Natural killer cell (primary cell): ENCODE measurements at regions not wholly inside any gene's neighbourhood (a gene's known extent, or its start where the extent isn't known, plus 50 kb on each side); places are given as distances from the start of the nearest gene placed in this dataset.

Experiments used
- ATAC-seq, 3 donors: fragments of 150-1000 bp in 2 of 3; fragments of 200-7000 bp in 1 of 3; cut with Tn5 transposase; 1 replicate in 1 of 3; 2 replicates in 2 of 3; pipeline ENCODE4 v1.10.0; 2021; ENCODE audit warnings: mild to moderate bottlenecking in 2 of 3, moderate library complexity in 2 of 3
- DNase-seq, 2 donors: peaks; one replicate each; pipeline versions ENCODE4 v3.0.0 to v3.0.0-alpha.2; 2013 to 2021; ENCODE audit warnings: mixed read lengths in 1 of 2
- H3K27ac ChIP-seq: one replicate; pipeline ENCODE4 v1.5.1; 2013; ENCODE audit warnings: mild to moderate bottlenecking, low read length
- H3K27me3 ChIP-seq: one replicate; pipeline ENCODE4 v1.6.1; 2013; ENCODE audit warnings: low read length; ENCODE audit not compliant: control insufficient read depth, insufficient read depth
- H3K36me3 ChIP-seq: one replicate; pipeline ENCODE4 v1.6.1; 2013; ENCODE audit warnings: low read length; ENCODE audit not compliant: control insufficient read depth, insufficient read depth
- H3K4me1 ChIP-seq: one replicate; pipeline ENCODE4 v1.6.1; 2013; ENCODE audit warnings: low read length; ENCODE audit not compliant: control insufficient read depth, insufficient read depth
- H3K4me3 ChIP-seq: one replicate; pipeline ENCODE4 v1.5.1; 2013; ENCODE audit warnings: low read length
- H3K9me3 ChIP-seq: one replicate; pipeline ENCODE4 v1.6.1; 2013; ENCODE audit warnings: low read length; ENCODE audit not compliant: control insufficient read depth, insufficient read depth
- H3K27ac Mint-ChIP-seq, 2 donors: one replicate each; pipeline ENCODE4 v1.8.0; 2022; ENCODE audit warnings: mild to moderate bottlenecking in 2 of 2, mixed read lengths in 2 of 2, moderate library complexity in 1 of 2
- H3K27me3 Mint-ChIP-seq, 2 donors: one replicate each; pipeline ENCODE4 v1.8.0; 2022; ENCODE audit warnings: low read depth in 2 of 2, mixed read lengths in 2 of 2
- H3K36me3 Mint-ChIP-seq: one replicate; pipeline ENCODE4 v1.8.0; 2022; ENCODE audit warnings: mixed read lengths
- H3K4me1 Mint-ChIP-seq, 2 donors: one replicate each; pipeline ENCODE4 v1.8.0; 2022; ENCODE audit warnings: mixed read lengths in 2 of 2
- H3K4me3 Mint-ChIP-seq: one replicate; pipeline ENCODE4 v1.8.0; 2022; ENCODE audit warnings: mild to moderate bottlenecking, moderate library complexity, mixed read lengths
- H3K9me3 Mint-ChIP-seq, 2 donors: one replicate each; pipeline ENCODE4 v1.8.0; 2022; ENCODE audit warnings: mixed read lengths in 2 of 2
- WGBS: methylation state at CpG from one replicate; pipeline ENCODE4 v1.1.7; 2013; ENCODE audit warnings: missing lambda C conversion rate; ENCODE audit not compliant: insufficient coverage; 5-methylcytosine and 5-hydroxymethylcytosine counted together
- intact Hi-C: fragments of 100-400 bp; cut with micrococcal nuclease; formaldehyde crosslinking; loops from one replicate; pipeline ENCODE4 v1.14.2; 2022
- TF ChIP-seq, protein P1 (sequence below): fragments of 200-600 bp; IDR thresholded peaks from one replicate; pipeline ENCODE4 v1.8.0; 2022; ENCODE audit warnings: antibody characterized with exemption

DNA sequence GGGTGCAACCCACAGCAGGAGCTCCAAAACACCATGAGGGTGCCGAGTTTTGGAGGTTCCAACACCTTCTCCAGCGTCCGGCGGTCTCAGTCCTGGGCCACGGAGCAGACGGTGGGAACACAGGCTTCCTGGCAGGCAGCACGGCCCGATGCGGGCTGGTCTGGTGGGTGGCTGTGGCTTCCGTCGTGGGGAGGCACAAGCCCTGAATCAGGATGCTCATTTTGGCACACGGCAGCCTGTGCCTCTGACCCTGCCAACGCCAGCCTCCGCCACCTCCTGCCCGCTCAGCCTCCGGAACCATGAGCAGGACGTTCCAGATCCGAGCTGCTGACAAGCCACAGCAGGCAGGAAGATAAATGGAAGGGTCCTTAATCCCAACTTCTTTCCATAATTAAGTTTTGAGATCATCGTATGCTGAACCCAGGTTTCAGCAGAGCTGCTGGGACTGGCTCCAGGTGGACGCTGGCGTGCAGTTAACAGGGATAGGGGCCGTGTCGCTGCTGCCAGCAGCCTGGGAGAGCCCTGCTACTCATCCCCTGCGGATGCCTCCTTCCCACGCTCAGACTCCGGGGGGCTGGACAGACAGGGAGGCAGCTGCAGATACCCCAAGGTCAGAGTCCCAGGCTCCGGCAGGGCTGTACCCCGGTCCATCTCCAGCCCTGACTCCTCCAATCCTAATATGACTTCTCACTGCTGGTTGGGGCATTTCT, 136.6 kb downstream of the ENGASE start:
- TF ChIP-seq, protein P1, sequence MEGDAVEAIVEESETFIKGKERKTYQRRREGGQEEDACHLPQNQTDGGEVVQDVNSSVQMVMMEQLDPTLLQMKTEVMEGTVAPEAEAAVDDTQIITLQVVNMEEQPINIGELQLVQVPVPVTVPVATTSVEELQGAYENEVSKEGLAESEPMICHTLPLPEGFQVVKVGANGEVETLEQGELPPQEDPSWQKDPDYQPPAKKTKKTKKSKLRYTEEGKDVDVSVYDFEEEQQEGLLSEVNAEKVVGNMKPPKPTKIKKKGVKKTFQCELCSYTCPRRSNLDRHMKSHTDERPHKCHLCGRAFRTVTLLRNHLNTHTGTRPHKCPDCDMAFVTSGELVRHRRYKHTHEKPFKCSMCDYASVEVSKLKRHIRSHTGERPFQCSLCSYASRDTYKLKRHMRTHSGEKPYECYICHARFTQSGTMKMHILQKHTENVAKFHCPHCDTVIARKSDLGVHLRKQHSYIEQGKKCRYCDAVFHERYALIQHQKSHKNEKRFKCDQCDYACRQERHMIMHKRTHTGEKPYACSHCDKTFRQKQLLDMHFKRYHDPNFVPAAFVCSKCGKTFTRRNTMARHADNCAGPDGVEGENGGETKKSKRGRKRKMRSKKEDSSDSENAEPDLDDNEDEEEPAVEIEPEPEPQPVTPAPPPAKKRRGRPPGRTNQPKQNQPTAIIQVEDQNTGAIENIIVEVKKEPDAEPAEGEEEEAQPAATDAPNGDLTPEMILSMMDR: no peak
- intact Hi-C loops: no loop called here
- H3K27ac ChIP-seq: no peak overlapping the region
- 78% methylated on average over 28 of the region's 28 CpGs for WGBS
- H3K27ac Mint-ChIP-seq: no peak overlapping the region
- no peak for DNase-seq
- H3K36me3 Mint-ChIP-seq: no peaks in the 10 kb centered on the region
- H3K4me3 Mint-ChIP-seq: no peak overlapping the region
- peaks cover 4 to 9% of the 10 kb centered on the region in 2 donors for H3K27me3 Mint-ChIP-seq
- no peaks in the 10 kb centered on the region for H3K4me1 ChIP-seq
- ATAC-seq: no peak
- no peaks in the 10 kb centered on the region for H3K36me3 ChIP-seq
- H3K4me1 Mint-ChIP-seq: peaks cover 0 to 14% of the 10 kb centered on the region in 2 donors
- H3K9me3 Mint-ChIP-seq: no peaks in the 10 kb centered on the region
- no peaks in the 10 kb centered on the region for H3K9me3 ChIP-seq
- H3K27me3 ChIP-seq: no peaks in the 10 kb centered on the region
- H3K4me3 ChIP-seq: no peak overlapping the region

GRCh38 chr17:79210638-79211037, 136.0 kb downstream of the ENGASE start:
- intact Hi-C loops: no loop called here
- Mint-ChIP-seq H3K4me3 (no peak overlapping the region), H3K27me3 (peaks cover 4 to 9% of the 10 kb centered on the region in 2 donors), H3K27ac (no peak overlapping the region), H3K4me1 (peaks cover 0 to 14% of the 10 kb centered on the region in 2 donors), H3K9me3 (no peaks in the 10 kb centered on the region), H3K36me3 (no peaks in the 10 kb centered on the region)
- ATAC-seq: no peak
- TF ChIP-seq, protein P1: no peak
- Histone ChIP-seq H3K4me1 (no peaks in the 10 kb centered on the region), H3K27ac (no peak overlapping the region), H3K4me3 (no peak overlapping the region), H3K9me3 (no peaks in the 10 kb centered on the region), H3K27me3 (no peaks in the 10 kb centered on the region), H3K36me3 (no peaks in the 10 kb centered on the region)
- no peak for DNase-seq
- 79% methylated on average over 10 of the region's 10 CpGs for WGBS

- Mint-ChIP-seq H3K9me3 (no peaks in the 10 kb centered on the region), H3K36me3 (no peaks in the 10 kb centered on the region), H3K4me3 (no peak overlapping the region), H3K27ac (no peak overlapping the region), H3K27me3 (peaks cover 0 to 4% of the 10 kb centered on the region in 2 donors), H3K4me1 (peaks cover 0 to 5% of the 10 kb centered on the region in 2 donors)
- ATAC-seq: no peak
- H3K4me1 ChIP-seq: no peaks in the 10 kb centered on the region
- no peak overlapping the region for H3K4me3 ChIP-seq
- H3K27me3 ChIP-seq: no peaks in the 10 kb centered on the region
- intact Hi-C loops: no loop called here
- no peak overlapping the region for H3K27ac ChIP-seq
- 51% methylated on average over 13 of the region's 13 CpGs for WGBS
- TF ChIP-seq, protein P1: no peak
- H3K9me3 ChIP-seq: no peaks in the 10 kb centered on the region
- H3K36me3 ChIP-seq: no peaks in the 10 kb centered on the region
- DNase-seq: no peak
Measured at GRCh38 chr17:79207960-79208359, 133.3 kb downstream of the ENGASE start.

GRCh38 chr17:79205688-79206205, 131.1 kb downstream of the ENGASE start:
- Mint-ChIP-seq H3K4me1 (no peaks in the 10 kb centered on the region), H3K36me3 (no peaks in the 10 kb centered on the region), H3K27me3 (no peaks in the 10 kb centered on the region), H3K4me3 (no peak overlapping the region), H3K27ac (no peak overlapping the region), H3K9me3 (no peaks in the 10 kb centered on the region)
- Histone ChIP-seq H3K27me3 (no peaks in the 10 kb centered on the region), H3K36me3 (no peaks in the 10 kb centered on the region), H3K9me3 (no peaks in the 10 kb centered on the region), H3K4me3 (no peak overlapping the region), H3K27ac (no peak overlapping the region), H3K4me1 (no peaks in the 10 kb centered on the region)
- 78% methylated on average over 5 of the region's 6 CpGs for WGBS
- intact Hi-C loops: no loop called here
- TF ChIP-seq, protein P1: no peak
- DNase-seq: no peak
- ATAC-seq: no peak
